ENCODE measurements at regions not wholly inside any gene's neighbourhood (a gene's known extent, or its start where the extent isn't known, plus 50 kb on each side); places are given as distances from the start of the nearest gene placed in this dataset.

GRCh38 chr12:53830631-53831030 lies 78.9 kb upstream of the CISTR start:
- Histone ChIP-seq H2AK5ac (ENCODE audit: insufficient read length, low read length) (no peak overlapping the region), H3K79me1 (ENCODE audit: insufficient read depth, low read depth, low read length, poor library complexity, severe bottlenecking) (no peaks in the 10 kb centered on the region), H2BK15ac (ENCODE audit: low read depth, low read length) (no peak overlapping the region), H3T11ph (ENCODE audit: low read length) (no peak overlapping the region), H2BK12ac (ENCODE audit: insufficient read length, low read depth, low read length) (no peak overlapping the region), H3K23me2 (ENCODE audit: insufficient read length, low read depth, low read length, poor library complexity, severe bottlenecking) (no peaks in the 10 kb centered on the region), H3K18ac (ENCODE audit: insufficient read length, low read depth, low read length) (no peak overlapping the region), H4K20me1 (ENCODE audit: control insufficient read depth, insufficient read depth, insufficient read length) (no peaks in the 10 kb centered on the region), H3K27me3 (ENCODE audit: insufficient read depth, low read length) (no peaks in the 10 kb centered on the region), H2BK20ac (ENCODE audit: low read depth, low read length, poor library complexity, severe bottlenecking) (no peak overlapping the region), H3K27ac (ENCODE audit: insufficient read length, low read depth, low read length) (no peak overlapping the region), H3K9ac (ENCODE audit: extremely low read depth, insufficient read length, low read length) (no peak overlapping the region), H2BK5ac (ENCODE audit: insufficient read length, low read length) (no peak overlapping the region), H3K14ac (ENCODE audit: insufficient read depth, low read length) (no peak overlapping the region), H3K79me2 (ENCODE audit: insufficient read depth, low read length) (no peaks in the 10 kb centered on the region), H4K8ac (replicated peaks; ENCODE audit: insufficient read length, low read depth, low read length) (no peak overlapping the region), H3K4me1 (ENCODE audit: insufficient read depth, low read length) (peaks cover 3% of the 10 kb centered on the region; the same call in 1 of the 2 replicates), H2BK120ac (ENCODE audit: low read depth, low read length, poor library complexity, severe bottlenecking) (no peak overlapping the region), H2AFZ (ENCODE audit: low read length) (no peak overlapping the region), H4K91ac (ENCODE audit: insufficient read length, low read depth, low read length) (no peak overlapping the region), H3K4me2 (ENCODE audit: insufficient read depth, insufficient read length, low read length) (no peak overlapping the region), H3K4ac (ENCODE audit: low read depth, low read length) (no peak overlapping the region), H3K56ac (ENCODE audit: insufficient read length, low read depth, low read length) (no peak overlapping the region), H4K5ac (ENCODE audit: insufficient read length, low read depth, low read length) (no peak overlapping the region), H3K9me3 (ENCODE audit: control insufficient read depth, low read depth, low read length) (no peaks in the 10 kb centered on the region), H3K23ac (ENCODE audit: insufficient read length, low read depth, low read length) (no peak overlapping the region)
- no peak for DNase-seq
- H3K27ac Mint-ChIP-seq, result no peak overlapping the region
- H3K4me3 Mint-ChIP-seq, result no peak overlapping the region
- TF ChIP-seq CTCF (conservative IDR thresholded peaks at IDR 0.05), result no peak
- H3K27me3 Mint-ChIP-seq (ENCODE audit: low read depth), result peaks cover 19% of the 10 kb centered on the region
- peaks cover 6 to 9% of the 10 kb centered on the region in 2 experiments; a peak in 2 of 4 replicates for H3K4me1 Mint-ChIP-seq
- no CpG with 5 or more reads among the region's 5 CpGs for WGBS (ENCODE audit: extremely low coverage, insufficient read length, low lambda C conversion rate)
- no peaks in the 10 kb centered on the region for H3K9me3 Mint-ChIP-seq
- H3K36me3 Mint-ChIP-seq (ENCODE audit: insufficient read depth in 1 of 3, low read depth in 3 of 3), result no peaks in the 10 kb centered on the region
